Kidney (tissue), 13 donors: ENCODE measurements at regions not wholly inside any gene's neighbourhood (a gene's known extent, or its start where the extent isn't known, plus 50 kb on each side); places are given as distances from the start of the nearest gene placed in this dataset.

Experiments used
- DNase-seq, 5 donors: peaks; one replicate each; pipeline ENCODE4 v3.0.0-alpha.2; 2013 to 2020
- FAIRE-seq: peaks from 2 replicates; lab custom pipeline; 2012; peaks lifted over from hg19 to GRCh38; lab: Jason Lieb, UNC
- H3K27ac ChIP-seq, 2 donors: one replicate each; pipeline ENCODE4 v1.7.0; 2013; ENCODE audit warnings: low read depth in 2 of 2, low read length in 2 of 2, inconsistent platforms in 1 of 2
- H3K27me3 ChIP-seq: one replicate; pipeline ENCODE4 v1.7.1; 2013; ENCODE audit warnings: low read length, inconsistent platforms; ENCODE audit not compliant: control insufficient read depth, insufficient read depth
- H3K36me3 ChIP-seq, 3 donors: one replicate each; pipeline versions ENCODE4 v1.7.0 to v1.7.1; 2013; ENCODE audit warnings: low read length in 3 of 3, control low read depth in 1 of 3, inconsistent platforms in 1 of 3; ENCODE audit not compliant: insufficient read depth in 3 of 3, control insufficient read depth in 2 of 3
- H3K4me1 ChIP-seq, 3 donors: one replicate each; pipeline versions ENCODE4 v1.7.0 to v1.7.1; 2013; ENCODE audit warnings: low read length in 3 of 3, inconsistent platforms in 1 of 3, low read depth in 1 of 3; ENCODE audit not compliant: control insufficient read depth in 2 of 3, insufficient read depth in 2 of 3
- H3K4me3 ChIP-seq, 3 donors: one replicate each; pipeline versions ENCODE4 v1.7.0 to v1.8.1; 2013; ENCODE audit warnings: low read length in 3 of 3, control low read depth in 1 of 3, inconsistent platforms in 1 of 3
- H3K9ac ChIP-seq, 3 donors: one replicate each; pipeline versions ENCODE4 v1.7.0 to v1.7.1; 2013; ENCODE audit warnings: low read length in 3 of 3, control low read depth in 1 of 3, inconsistent platforms in 1 of 3
- H3K9me3 ChIP-seq, 3 donors: one replicate each; pipeline versions ENCODE4 v1.7.0 to v1.7.1; 2013; ENCODE audit warnings: low read length in 3 of 3, control low read depth in 1 of 3, inconsistent platforms in 1 of 3; ENCODE audit not compliant: control insufficient read depth in 2 of 3, insufficient read depth in 1 of 3
- CTCF ChIP-seq: IDR thresholded peaks from 3 replicates; pipeline ENCODE4 v1.5.1; 2012; ENCODE audit warnings: mild to moderate bottlenecking, moderate library complexity, borderline replicate concordance; ENCODE audit not compliant: insufficient read depth; ENCODE audit errors: extremely low read depth
- intact Hi-C: fragments of 100-400 bp; cut with DNase I; formaldehyde crosslinking; loops from one replicate; pipeline ENCODE4 v1.11.1; 2022
- donor health status: control.
- donor health status: control.
- donor health status: control.
- donor health status: control.
- donor health status: control.
- donor health status: DM: yes; HTN: yes; CAD: no.
- donor health status: Normal renal cell carcinoma (clear cell type).

GRCh38 chr5:175813943-175814630, 57.3 kb upstream of the CPLX2 start:
- Histone ChIP-seq H3K27ac (no peak overlapping the region), H3K4me3 (no peak overlapping the region), H3K9ac (no peak overlapping the region), H3K9me3 (no peaks in the 10 kb centered on the region), H3K4me1 (no peaks in the 10 kb centered on the region), H3K27me3 (no peaks in the 10 kb centered on the region), H3K36me3 (no peaks in the 10 kb centered on the region)
- FAIRE-seq (no peak), DNase-seq (no peak)
- no peak for TF ChIP-seq CTCF
- intact Hi-C loops, result no loop called here

GRCh38 chr5:175814691-175815090, 56.7 kb upstream of the CPLX2 start:
- no peak overlapping the region for H3K27ac ChIP-seq
- no peak for FAIRE-seq

GRCh38 chr5:175815126-175815913, 56.1 kb upstream of the CPLX2 start:
- intact Hi-C loops, result no loop called here
- H3K36me3 ChIP-seq, result no peaks in the 10 kb centered on the region
- H3K9me3 ChIP-seq, result no peaks in the 10 kb centered on the region
- no peak overlapping the region for H3K4me3 ChIP-seq
- FAIRE-seq (no peak), DNase-seq (no peak)
- H3K27me3 ChIP-seq, result no peaks in the 10 kb centered on the region
- H3K4me1 ChIP-seq, result no peaks in the 10 kb centered on the region
- H3K27ac ChIP-seq, result no peak overlapping the region
- no peak overlapping the region for H3K9ac ChIP-seq
- TF ChIP-seq CTCF, result no peak

More at GRCh38 chr5:175814691-175815090, 56.7 kb upstream of the CPLX2 start:
- no peak for DNase-seq
- H3K36me3 ChIP-seq, result no peaks in the 10 kb centered on the region
- TF ChIP-seq CTCF, result no peak
- intact Hi-C loops, result no loop called here
- H3K9me3 ChIP-seq, result no peaks in the 10 kb centered on the region
- H3K4me3 ChIP-seq, result no peak overlapping the region
- H3K27me3 ChIP-seq, result no peaks in the 10 kb centered on the region
- no peak overlapping the region for H3K9ac ChIP-seq
- no peaks in the 10 kb centered on the region for H3K4me1 ChIP-seq
